ENCODE measurements at regions not wholly inside any gene's neighbourhood (a gene's known extent, or its start where the extent isn't known, plus 50 kb on each side); places are given as distances from the start of the nearest gene placed in this dataset.
"Not testable (repeated sequence)": the region's sequence is repeated elsewhere in the genome, so short reads cannot be mapped to it uniquely, and the experiment has no call there.

GRCh38 chr12:94010307-94010706 is 138.1 kb upstream of the PLXNC1 start:
- no peaks in the 10 kb centered on the region for H3K36me3 Mint-ChIP-seq (ENCODE audit: insufficient read depth, unreplicated experiment)
- no peaks in the 10 kb centered on the region for H3K27me3 Mint-ChIP-seq (ENCODE audit: insufficient read depth, unreplicated experiment)
- no TSS peak for BruUV-seq (replicated peaks)
- TF ChIP-seq CTCF (IDR thresholded peaks at IDR 0.05; ENCODE audit: unreplicated experiment): no peak
- no peak for DNase-seq (ENCODE audit: unreplicated experiment)
- POLR2A ChIA-PET: interaction anchor here (0.8 kb wide), 1 partner anchor 16 kb away, joined by 3 read pairs; no protein-coding TSS in a partner anchor
- peaks cover 22% of the 10 kb centered on the region for H3K9me3 Mint-ChIP-seq (ENCODE audit: unreplicated experiment)
- intact Hi-C loops (cut with micrococcal nuclease): no loop called here
- H3K27ac Mint-ChIP-seq (ENCODE audit: low read depth, unreplicated experiment): no peak overlapping the region
- H3K4me3 Mint-ChIP-seq (ENCODE audit: unreplicated experiment): no peak overlapping the region
- CTCF ChIA-PET: no interaction called here
- H3K4me1 Mint-ChIP-seq (ENCODE audit: insufficient read depth, unreplicated experiment): peaks cover 7% of the 10 kb centered on the region

GRCh38 chr12:94012071-94012470 is 136.3 kb upstream of the PLXNC1 start:
- H3K27me3 Mint-ChIP-seq (ENCODE audit: insufficient read depth, unreplicated experiment): no peaks in the 10 kb centered on the region
- CTCF ChIA-PET: no interaction called here
- peaks cover 28% of the 10 kb centered on the region for H3K9me3 Mint-ChIP-seq (ENCODE audit: unreplicated experiment)
- no TSS peak for BruUV-seq (replicated peaks)
- no peak overlapping the region for H3K27ac Mint-ChIP-seq (ENCODE audit: low read depth, unreplicated experiment)
- no peak for DNase-seq (ENCODE audit: unreplicated experiment)
- intact Hi-C loops (cut with micrococcal nuclease): no loop called here
- no peak for TF ChIP-seq CTCF (IDR thresholded peaks at IDR 0.05; ENCODE audit: unreplicated experiment)
- POLR2A ChIA-PET: no interaction called here
- H3K36me3 Mint-ChIP-seq (ENCODE audit: insufficient read depth, unreplicated experiment): no peaks in the 10 kb centered on the region
- peaks cover 7% of the 10 kb centered on the region for H3K4me1 Mint-ChIP-seq (ENCODE audit: insufficient read depth, unreplicated experiment)
- no peak overlapping the region for H3K4me3 Mint-ChIP-seq (ENCODE audit: unreplicated experiment)

- intact Hi-C loops (cut with micrococcal nuclease): no loop called here
- Mint-ChIP-seq H3K27ac (ENCODE audit: low read depth, unreplicated experiment) (no peak overlapping the region), H3K36me3 (ENCODE audit: insufficient read depth, unreplicated experiment) (no peaks in the 10 kb centered on the region), H3K4me1 (ENCODE audit: insufficient read depth, unreplicated experiment) (peaks cover 7% of the 10 kb centered on the region), H3K9me3 (ENCODE audit: unreplicated experiment) (peaks cover 28% of the 10 kb centered on the region), H3K4me3 (ENCODE audit: unreplicated experiment) (no peak overlapping the region), H3K27me3 (ENCODE audit: insufficient read depth, unreplicated experiment) (no peaks in the 10 kb centered on the region)
- ChIA-PET POLR2A (no interaction called here), CTCF (no interaction called here)
- no TSS peak for BruUV-seq (replicated peaks)
- no peak for TF ChIP-seq CTCF (IDR thresholded peaks at IDR 0.05; ENCODE audit: unreplicated experiment)
- no peak for DNase-seq (ENCODE audit: unreplicated experiment)
Observed at GRCh38 chr12:94012590-94012989, 135.8 kb upstream of the PLXNC1 start.

DNA sequence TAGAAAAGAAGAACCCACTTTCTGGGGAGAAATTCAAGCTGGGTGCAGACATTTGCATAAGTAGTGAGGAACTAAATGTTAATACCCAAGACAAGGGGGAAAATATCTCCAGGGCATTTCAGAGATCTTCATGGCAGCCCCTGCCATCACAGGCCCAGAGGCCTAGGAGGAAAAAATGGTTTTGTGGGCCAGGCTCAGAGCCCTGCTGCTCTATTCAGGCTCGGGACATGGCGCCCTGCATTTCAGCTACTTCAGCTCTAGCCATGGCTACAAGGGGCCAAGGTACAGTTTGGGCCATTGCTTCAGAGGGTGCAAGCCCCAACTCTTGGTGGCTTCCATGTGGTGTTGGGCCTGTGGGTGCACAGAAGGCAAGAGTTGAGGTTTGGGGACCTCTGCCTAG is 131.1 kb upstream of the PLXNC1 start:
- H3K27ac Mint-ChIP-seq (ENCODE audit: low read depth, unreplicated experiment); H3K27me3 Mint-ChIP-seq (ENCODE audit: insufficient read depth, unreplicated experiment); CTCF ChIA-PET; intact Hi-C loops (cut with micrococcal nuclease); DNase-seq (ENCODE audit: unreplicated experiment); H3K4me1 Mint-ChIP-seq (ENCODE audit: insufficient read depth, unreplicated experiment); H3K4me3 Mint-ChIP-seq (ENCODE audit: unreplicated experiment); POLR2A ChIA-PET; BruUV-seq (replicated peaks); H3K36me3 Mint-ChIP-seq (ENCODE audit: insufficient read depth, unreplicated experiment): not testable (repeated sequence)
- H3K9me3 Mint-ChIP-seq (ENCODE audit: unreplicated experiment): peaks cover 38% of the 10 kb centered on the region

GRCh38 chr12:94020335-94020734 is 128.0 kb upstream of the PLXNC1 start:
- H3K4me3 Mint-ChIP-seq (ENCODE audit: unreplicated experiment): no peak overlapping the region
- intact Hi-C loops (cut with micrococcal nuclease): no loop called here
- H3K4me1 Mint-ChIP-seq (ENCODE audit: insufficient read depth, unreplicated experiment): no peaks in the 10 kb centered on the region
- BruUV-seq (replicated peaks): no TSS peak
- DNase-seq (ENCODE audit: unreplicated experiment): peak; percentile 0
- ChIA-PET POLR2A (interaction anchor here (0.9 to 1.8 kb wide), 2 partner anchors 9 to 517 kb away, joined by 3 read pairs; no protein-coding TSS in a partner anchor), CTCF (interaction anchor here (0.5 to 1.6 kb wide), 4 partner anchors 12 to 591 kb away, joined by 3 to 5 read pairs (median 4); no protein-coding TSS in a partner anchor)
- H3K36me3 Mint-ChIP-seq (ENCODE audit: insufficient read depth, unreplicated experiment): no peaks in the 10 kb centered on the region
- H3K27ac Mint-ChIP-seq (ENCODE audit: low read depth, unreplicated experiment): no peak overlapping the region
- peaks cover 42% of the 10 kb centered on the region for H3K9me3 Mint-ChIP-seq (ENCODE audit: unreplicated experiment)
- no peaks in the 10 kb centered on the region for H3K27me3 Mint-ChIP-seq (ENCODE audit: insufficient read depth, unreplicated experiment)
- no peak for TF ChIP-seq CTCF (IDR thresholded peaks at IDR 0.05; ENCODE audit: unreplicated experiment)

Measured in MCF 10A (cell line).